HepG2 (cell line): ENCODE measurements at regions not wholly inside any gene's neighbourhood (a gene's known extent, or its start where the extent isn't known, plus 50 kb on each side); places are given as distances from the start of the nearest gene placed in this dataset.

Experiments
- JUN ChIP-seq: sonication (generic); formaldehyde crosslinking; IDR thresholded peaks from 2 replicates; pipeline ENCODE4 v1.4.0; 2020; ENCODE audit warnings: mild to moderate bottlenecking, missing genetic modification reagents
- RAD21 ChIP-seq: fragments of 450-650 bp; formaldehyde crosslinking; IDR thresholded peaks from 2 replicates; pipeline ENCODE4 v1.5.0; 2020; ENCODE audit warnings: mild to moderate bottlenecking
- SUZ12 ChIP-seq: fragments of 150-350 bp; IDR thresholded peaks from 2 replicates; pipeline ENCODE4 v1.6.1; 2014; ENCODE audit warnings: low read depth, low read length
- TIGD3 ChIP-seq: sonication (generic); formaldehyde crosslinking; IDR thresholded peaks from 2 replicates; pipeline ENCODE4 v1.5.1; 2020; ENCODE audit warnings: mild to moderate bottlenecking, missing genetic modification reagents, borderline replicate concordance

DNA sequence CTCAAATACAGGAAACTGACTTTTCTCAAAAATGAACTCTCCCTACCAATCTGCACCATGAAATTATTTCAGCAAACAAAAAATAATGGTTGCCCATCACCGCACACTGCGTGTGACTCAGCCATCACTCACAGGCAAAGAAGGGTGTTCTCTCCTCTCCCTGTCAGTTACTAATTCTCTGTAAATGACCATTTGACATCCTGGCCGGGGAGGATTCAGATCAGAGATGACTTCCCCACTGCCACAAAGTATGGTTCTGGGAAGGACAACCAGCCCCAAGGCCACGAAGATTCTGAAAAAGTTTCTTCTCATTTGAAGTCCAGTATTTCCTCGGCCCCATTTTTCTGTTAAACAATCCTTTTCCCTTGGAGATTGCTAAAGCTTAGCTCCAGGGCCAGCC is 199.4 kb downstream of the AUH start:
- TF ChIP-seq JUN (CRISPR knock-in tag) (no peak), SUZ12 (no peak), TIGD3 (CRISPR knock-in tag) (no peak), RAD21 (CRISPR knock-in tag) (no peak)
